ENCODE measurements at regions not wholly inside any gene's neighbourhood (a gene's known extent, or its start where the extent isn't known, plus 50 kb on each side); places are given as distances from the start of the nearest gene placed in this dataset.
"Not testable (repeated sequence)": the region's sequence is repeated elsewhere in the genome, so short reads cannot be mapped to it uniquely, and the experiment has no call there.

DNA sequence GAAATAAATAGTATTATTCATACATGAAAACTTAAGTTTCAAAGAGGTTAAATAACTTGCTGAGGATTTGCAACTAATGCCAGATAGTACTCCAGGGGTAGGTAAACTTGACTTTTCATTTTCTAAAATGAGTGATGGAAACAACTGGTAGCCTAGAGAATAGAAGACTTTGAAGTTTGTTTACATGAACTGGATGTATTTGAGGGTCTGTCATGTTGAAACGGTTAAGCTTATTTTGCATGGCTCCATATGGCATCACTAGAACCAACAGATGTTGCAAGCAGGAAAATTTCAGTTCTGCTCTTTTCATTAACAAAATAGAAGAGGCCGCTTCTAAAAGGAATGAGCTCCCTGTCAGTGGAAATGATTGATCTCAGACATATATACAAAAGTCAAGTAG is 105.1 kb upstream of the SGCD start:
- H3K27ac Mint-ChIP-seq (ENCODE audit: unreplicated experiment), result no peak overlapping the region
- Histone ChIP-seq H3K4me3 (ENCODE audit: insufficient read depth, low read depth, low read length) (no peak overlapping the region), H3K36me3 (ENCODE audit: insufficient read depth, low read length) (no peaks in the 10 kb centered on the region), H4K20me1 (ENCODE audit: insufficient read depth, low read length) (no peaks in the 10 kb centered on the region), H3K9me3 (ENCODE audit: insufficient read depth, low read depth, low read length) (no peaks in the 10 kb centered on the region), H3K4me2 (ENCODE audit: low read length) (no peak overlapping the region), H3K79me2 (ENCODE audit: insufficient read depth, low read length) (no peaks in the 10 kb centered on the region), H3K9ac (ENCODE audit: low read length) (no peak overlapping the region), H3K27ac (ENCODE audit: low read depth, low read length) (no peak overlapping the region), H3K4me1 (ENCODE audit: insufficient read depth, low read length) (no peaks in the 10 kb centered on the region), H2AFZ (ENCODE audit: low read depth, low read length) (no peak overlapping the region), H3K27me3 (ENCODE audit: insufficient read depth, low read length) (no peaks in the 10 kb centered on the region)
- no peak for DNase-seq (ENCODE audit: low read depth)
- no peak for FAIRE-seq
- H3K9me3 Mint-ChIP-seq (ENCODE audit: unreplicated experiment), result no peaks in the 10 kb centered on the region
- no peaks in the 10 kb centered on the region for H3K4me1 Mint-ChIP-seq (ENCODE audit: low read depth, unreplicated experiment)
- H3K36me3 Mint-ChIP-seq (ENCODE audit: low read depth, unreplicated experiment), result no peaks in the 10 kb centered on the region
- TF ChIP-seq CTCF (IDR thresholded peaks at IDR 0.05; ENCODE audit: insufficient read depth, low read depth, low read length), result no peak
- TF ChIP-seq EZH2 (IDR thresholded peaks at IDR 0.05; ENCODE audit: insufficient read depth, low read length), result no peak
- peaks cover 1% of the 10 kb centered on the region for H3K27me3 Mint-ChIP-seq (ENCODE audit: low read depth, unreplicated experiment)
- H3K4me3 Mint-ChIP-seq (ENCODE audit: unreplicated experiment), result no peak overlapping the region

- no peaks in the 10 kb centered on the region for H3K79me2 ChIP-seq (ENCODE audit: insufficient read depth, low read length)
- no peak overlapping the region for H3K4me3 ChIP-seq (ENCODE audit: insufficient read depth, low read depth, low read length)
- no peak for FAIRE-seq
- no peaks in the 10 kb centered on the region for H3K9me3 Mint-ChIP-seq (ENCODE audit: unreplicated experiment)
- no peaks in the 10 kb centered on the region for H3K36me3 Mint-ChIP-seq (ENCODE audit: low read depth, unreplicated experiment)
- no peak for DNase-seq (ENCODE audit: low read depth)
- H3K9ac ChIP-seq (ENCODE audit: low read length), result no peak overlapping the region
- no peaks in the 10 kb centered on the region for H3K4me1 Mint-ChIP-seq (ENCODE audit: low read depth, unreplicated experiment)
- peaks cover 1% of the 10 kb centered on the region for H3K27me3 Mint-ChIP-seq (ENCODE audit: low read depth, unreplicated experiment)
- H3K36me3 ChIP-seq (ENCODE audit: insufficient read depth, low read length), result no peaks in the 10 kb centered on the region
- H4K20me1 ChIP-seq (ENCODE audit: insufficient read depth, low read length), result no peaks in the 10 kb centered on the region
- no peak overlapping the region for H3K27ac ChIP-seq (ENCODE audit: low read depth, low read length)
- no peak overlapping the region for H3K4me2 ChIP-seq (ENCODE audit: low read length)
- no peaks in the 10 kb centered on the region for H3K9me3 ChIP-seq (ENCODE audit: insufficient read depth, low read depth, low read length)
- H3K27me3 ChIP-seq (ENCODE audit: insufficient read depth, low read length), result no peaks in the 10 kb centered on the region
- no peaks in the 10 kb centered on the region for H3K4me1 ChIP-seq (ENCODE audit: insufficient read depth, low read length)
- no peak for TF ChIP-seq EZH2 (IDR thresholded peaks at IDR 0.05; ENCODE audit: insufficient read depth, low read length)
- no peak for TF ChIP-seq CTCF (IDR thresholded peaks at IDR 0.05; ENCODE audit: insufficient read depth, low read depth, low read length)
- H3K27ac Mint-ChIP-seq (ENCODE audit: unreplicated experiment), result no peak overlapping the region
- H3K4me3 Mint-ChIP-seq (ENCODE audit: unreplicated experiment), result no peak overlapping the region
- no peak overlapping the region for H2AFZ ChIP-seq (ENCODE audit: low read depth, low read length)
Observed at GRCh38 chr5:156223547-156223946, 103.4 kb upstream of the SGCD start.

DNA sequence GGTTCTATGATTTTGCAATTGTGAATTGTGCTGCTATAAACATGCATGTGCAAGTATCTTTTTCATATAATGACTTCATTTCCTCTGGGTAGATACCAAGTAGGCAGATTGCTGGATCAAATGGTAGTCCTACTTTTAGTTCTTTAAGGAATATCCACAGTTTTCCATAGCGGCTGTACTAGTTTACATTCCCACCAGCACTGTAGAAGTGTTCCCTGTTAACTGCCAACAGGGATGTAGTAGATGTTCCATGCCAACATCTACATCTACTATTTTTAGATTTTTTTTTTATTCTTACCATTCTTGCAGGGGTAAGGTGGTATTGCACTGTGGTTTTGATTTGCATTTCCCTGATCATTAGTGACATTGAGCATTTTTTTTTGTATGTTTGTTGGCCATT is 100.5 kb upstream of the SGCD start:
- not testable (repeated sequence) for H3K9me3 Mint-ChIP-seq (ENCODE audit: unreplicated experiment); H3K36me3 Mint-ChIP-seq (ENCODE audit: low read depth, unreplicated experiment); H3K36me3 ChIP-seq (ENCODE audit: insufficient read depth, low read length); H3K27ac Mint-ChIP-seq (ENCODE audit: unreplicated experiment); H3K27me3 Mint-ChIP-seq (ENCODE audit: low read depth, unreplicated experiment); H3K4me2 ChIP-seq (ENCODE audit: low read length); H3K4me1 ChIP-seq (ENCODE audit: insufficient read depth, low read length); H2AFZ ChIP-seq (ENCODE audit: low read depth, low read length); H3K27ac ChIP-seq (ENCODE audit: low read depth, low read length); H4K20me1 ChIP-seq (ENCODE audit: insufficient read depth, low read length); H3K27me3 ChIP-seq (ENCODE audit: insufficient read depth, low read length); H3K4me3 ChIP-seq (ENCODE audit: insufficient read depth, low read depth, low read length); H3K9ac ChIP-seq (ENCODE audit: low read length); H3K9me3 ChIP-seq (ENCODE audit: insufficient read depth, low read depth, low read length); DNase-seq (ENCODE audit: low read depth); H3K79me2 ChIP-seq (ENCODE audit: insufficient read depth, low read length); H3K4me3 Mint-ChIP-seq (ENCODE audit: unreplicated experiment); FAIRE-seq; H3K4me1 Mint-ChIP-seq (ENCODE audit: low read depth, unreplicated experiment)

Data from astrocyte (in vitro differentiated cells and primary cell).